Activated CD4-positive, alpha-beta memory T cell treated with anti-CD3 and anti-CD28 coated beads for 36 hours (primary cell): ENCODE measurements at regions not wholly inside any gene's neighbourhood (a gene's known extent, or its start where the extent isn't known, plus 50 kb on each side); places are given as distances from the start of the nearest gene placed in this dataset.
"Not testable (repeated sequence)": the region's sequence is repeated elsewhere in the genome, so short reads cannot be mapped to it uniquely, and the experiment has no call there.

Source experiments
- CTCF ChIA-PET: fragments of 350-600 bp; sonication (Branson Sonifier 250); formaldehyde crosslinking; loops from one replicate; lab custom pipeline; 2021; ENCODE audit warnings: antibody characterized with exemption, inconsistent platforms; lab: Charles Lee
- POLR2A ChIA-PET: fragments of 350-600 bp; sonication (Branson Sonifier 250); formaldehyde crosslinking; loops from one replicate; lab custom pipeline; 2021; ENCODE audit warnings: antibody characterized with exemption; lab: Charles Lee
- DNase-seq: peaks from one replicate; pipeline ENCODE4 v3.0.0-alpha.2; 2020
- H3K27ac Mint-ChIP-seq: one replicate; pipeline ENCODE4 v1.8.0; 2021; ENCODE audit warnings: mixed read lengths
- H3K27me3 Mint-ChIP-seq: one replicate; pipeline ENCODE4 v1.8.0; 2021; ENCODE audit warnings: mixed read lengths
- H3K36me3 Mint-ChIP-seq: one replicate; pipeline ENCODE4 v1.8.0; 2021; ENCODE audit warnings: mixed read lengths
- H3K4me1 Mint-ChIP-seq: one replicate; pipeline ENCODE4 v1.8.0; 2021; ENCODE audit warnings: low read depth, mixed read lengths
- H3K4me3 Mint-ChIP-seq: one replicate; pipeline ENCODE4 v1.8.0; 2021; ENCODE audit warnings: mild to moderate bottlenecking, mixed read lengths
- H3K9me3 Mint-ChIP-seq: one replicate; pipeline ENCODE4 v1.8.0; 2021; ENCODE audit warnings: mixed read lengths
- intact Hi-C: fragments of 100-400 bp; cut with micrococcal nuclease; formaldehyde crosslinking; loops from one replicate; pipeline ENCODE4 v1.15.1; 2023

DNA sequence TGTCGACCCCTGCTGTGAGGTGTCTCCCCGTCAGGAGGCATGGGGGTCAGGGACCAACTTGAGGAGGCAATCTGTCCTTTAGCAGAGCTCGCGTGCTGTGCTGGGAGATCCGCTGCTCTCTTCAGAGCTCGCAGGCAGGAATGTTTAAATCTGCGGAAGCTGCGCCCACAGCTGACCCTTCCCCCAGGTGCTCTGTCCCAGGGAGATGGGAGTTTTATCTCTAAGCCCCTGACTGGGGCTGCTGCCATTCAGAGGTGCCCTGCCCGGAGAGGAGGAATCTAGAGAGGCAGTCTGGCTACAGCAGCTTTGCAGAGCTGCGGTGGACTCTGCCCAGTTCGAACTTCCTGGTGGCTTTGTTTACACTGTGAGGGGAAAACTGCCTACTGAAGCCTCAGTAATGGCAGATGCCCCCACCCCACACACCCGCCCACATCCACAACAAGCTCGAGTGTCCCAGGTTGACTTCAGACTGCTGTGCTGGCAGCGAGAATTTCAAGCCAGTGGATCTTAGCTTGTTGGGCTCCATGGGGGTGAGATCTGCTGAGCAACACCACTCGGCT is 133.1 kb downstream of the CENPC start:
- intact Hi-C loops, POLR2A ChIA-PET, H3K27ac Mint-ChIP-seq, H3K27me3 Mint-ChIP-seq, H3K4me3 Mint-ChIP-seq, H3K4me1 Mint-ChIP-seq, H3K36me3 Mint-ChIP-seq, DNase-seq: not testable (repeated sequence)
- H3K9me3 Mint-ChIP-seq = peaks cover 18% of the 10 kb centered on the region
- CTCF ChIA-PET = interaction anchor here (0.7 to 1.0 kb wide), 2 partner anchors 16 to 20 kb away, joined by 3 read pairs; no protein-coding TSS in a partner anchor

- Mint-ChIP-seq H3K4me3 (no peak overlapping the region), H3K27me3 (no peaks in the 10 kb centered on the region), H3K36me3 (no peaks in the 10 kb centered on the region), H3K9me3 (peaks cover 14% of the 10 kb centered on the region), H3K4me1 (no peaks in the 10 kb centered on the region), H3K27ac (no peak overlapping the region)
- no peak for DNase-seq
- CTCF ChIA-PET = interaction anchor here (1.0 to 1.2 kb wide), 2 partner anchors 10 to 11 kb away, joined by 3 to 4 read pairs; no protein-coding TSS in a partner anchor
- POLR2A ChIA-PET = no interaction called here
- intact Hi-C loops = no loop called here
These were observed 142.0 kb downstream of the CENPC start for GRCh38 chr4:67403342-67403741.

GRCh38 chr4:67401902-67402301 is 143.4 kb downstream of the CENPC start:
- Mint-ChIP-seq H3K9me3 (peaks cover 4% of the 10 kb centered on the region), H3K4me3 (no peak overlapping the region), H3K36me3 (no peaks in the 10 kb centered on the region), H3K4me1 (no peaks in the 10 kb centered on the region), H3K27ac (no peak overlapping the region), H3K27me3 (no peaks in the 10 kb centered on the region)
- intact Hi-C loops = no loop called here
- ChIA-PET CTCF (interaction anchor here (1.0 kb wide), 1 partner anchor 9 kb away, joined by 3 read pairs; no protein-coding TSS in a partner anchor), POLR2A (no interaction called here)
- no peak for DNase-seq

DNA sequence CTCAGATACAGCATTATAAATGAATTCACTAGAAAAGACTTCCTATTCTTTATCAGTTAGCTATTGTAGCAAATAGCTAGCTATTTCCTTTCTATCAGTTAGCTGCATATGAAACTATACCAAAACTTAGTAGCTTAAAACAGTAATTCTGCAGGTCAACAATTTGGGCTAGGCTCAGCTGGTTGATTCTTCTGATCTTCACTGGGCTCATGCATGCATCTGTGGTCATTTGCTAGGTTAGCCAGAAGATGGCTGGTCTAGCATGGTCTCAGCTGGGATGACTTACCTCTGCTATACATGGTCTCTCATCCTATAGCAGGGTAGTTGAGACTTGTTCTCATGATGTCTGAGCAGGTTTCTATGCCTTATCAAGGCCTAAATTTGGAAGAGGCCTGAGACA is 147.4 kb downstream of the CENPC start:
- POLR2A ChIA-PET = no interaction called here
- no peaks in the 10 kb centered on the region for H3K36me3 Mint-ChIP-seq
- intact Hi-C loops = no loop called here
- DNase-seq = no peak
- no peak overlapping the region for H3K4me3 Mint-ChIP-seq
- no peaks in the 10 kb centered on the region for H3K27me3 Mint-ChIP-seq
- H3K4me1 Mint-ChIP-seq = no peaks in the 10 kb centered on the region
- no peak overlapping the region for H3K27ac Mint-ChIP-seq
- CTCF ChIA-PET = interaction anchor here (0.8 kb wide), 1 partner anchor 49 kb away, joined by 3 read pairs; no protein-coding TSS in a partner anchor
- H3K9me3 Mint-ChIP-seq = no peaks in the 10 kb centered on the region

- POLR2A ChIA-PET = no interaction called here
- intact Hi-C loops = no loop called here
- CTCF ChIA-PET = interaction anchor here (0.7 kb wide), 1 partner anchor 310 kb away, joined by 3 read pairs; no protein-coding TSS in a partner anchor
- DNase-seq = no peak
- Mint-ChIP-seq H3K4me3 (no peak overlapping the region), H3K9me3 (no peaks in the 10 kb centered on the region), H3K27me3 (no peaks in the 10 kb centered on the region), H3K36me3 (no peaks in the 10 kb centered on the region), H3K4me1 (no peaks in the 10 kb centered on the region), H3K27ac (no peak overlapping the region)
These were observed 148.3 kb downstream of the CENPC start for GRCh38 chr4:67397031-67397430.

DNA sequence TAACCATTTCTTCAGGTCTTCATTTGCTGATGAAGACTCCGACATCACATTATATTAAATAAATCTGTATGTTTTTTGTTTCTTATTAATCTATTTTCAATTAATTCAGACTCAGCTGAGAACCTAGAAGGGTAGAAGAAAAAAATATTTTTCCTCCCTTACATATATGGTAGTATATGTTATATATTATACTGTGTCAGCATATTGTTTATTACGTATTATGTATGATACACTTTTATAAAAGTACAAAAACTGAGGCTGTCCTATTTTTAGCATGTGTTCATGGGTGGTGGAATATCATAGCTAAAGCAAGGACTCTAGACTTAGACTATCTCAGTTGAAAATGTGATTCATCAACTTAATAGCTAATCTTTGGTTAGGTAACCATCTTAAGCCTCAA is 149.3 kb downstream of the CENPC start:
- H3K36me3 Mint-ChIP-seq = no peaks in the 10 kb centered on the region
- H3K4me3 Mint-ChIP-seq = no peak overlapping the region
- intact Hi-C loops = no loop called here
- no peaks in the 10 kb centered on the region for H3K27me3 Mint-ChIP-seq
- H3K27ac Mint-ChIP-seq = no peak overlapping the region
- no peaks in the 10 kb centered on the region for H3K9me3 Mint-ChIP-seq
- ChIA-PET POLR2A (no interaction called here), CTCF (interaction anchor here (0.8 to 1.0 kb wide), 4 partner anchors 14 to 308 kb away, joined by 3 to 4 read pairs (median 4); no protein-coding TSS in a partner anchor)
- H3K4me1 Mint-ChIP-seq = no peaks in the 10 kb centered on the region
- no peak for DNase-seq

DNA sequence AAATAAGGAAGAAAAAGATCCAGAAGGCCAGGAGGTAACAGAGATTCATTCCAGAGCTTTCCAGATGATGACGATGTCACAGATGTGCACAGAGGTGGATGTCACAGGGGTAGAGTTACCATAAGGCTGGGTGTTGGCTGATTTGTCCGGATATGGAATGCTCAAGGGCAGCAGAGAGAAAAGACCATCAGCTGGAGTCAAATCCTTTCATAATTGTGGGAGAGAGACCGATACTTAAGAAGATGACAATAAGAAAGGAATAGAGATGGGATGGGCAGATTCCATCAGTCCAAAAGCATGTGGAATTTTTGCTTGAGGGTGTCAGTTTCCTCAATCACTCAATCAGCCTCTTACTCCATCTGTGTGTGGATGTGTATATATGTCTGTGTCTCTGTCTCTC is 150.4 kb downstream of the CENPC start:
- intact Hi-C loops = no loop called here
- no peak overlapping the region for H3K27ac Mint-ChIP-seq
- no peaks in the 10 kb centered on the region for H3K27me3 Mint-ChIP-seq
- DNase-seq = no peak
- CTCF ChIA-PET = interaction anchor here (0.7 to 0.8 kb wide), 2 partner anchors 13 to 532 kb away, joined by 3 read pairs; no protein-coding TSS in a partner anchor
- H3K36me3 Mint-ChIP-seq = no peaks in the 10 kb centered on the region
- no peak overlapping the region for H3K4me3 Mint-ChIP-seq
- no peaks in the 10 kb centered on the region for H3K4me1 Mint-ChIP-seq
- H3K9me3 Mint-ChIP-seq = no peaks in the 10 kb centered on the region
- POLR2A ChIA-PET = no interaction called here

DNA sequence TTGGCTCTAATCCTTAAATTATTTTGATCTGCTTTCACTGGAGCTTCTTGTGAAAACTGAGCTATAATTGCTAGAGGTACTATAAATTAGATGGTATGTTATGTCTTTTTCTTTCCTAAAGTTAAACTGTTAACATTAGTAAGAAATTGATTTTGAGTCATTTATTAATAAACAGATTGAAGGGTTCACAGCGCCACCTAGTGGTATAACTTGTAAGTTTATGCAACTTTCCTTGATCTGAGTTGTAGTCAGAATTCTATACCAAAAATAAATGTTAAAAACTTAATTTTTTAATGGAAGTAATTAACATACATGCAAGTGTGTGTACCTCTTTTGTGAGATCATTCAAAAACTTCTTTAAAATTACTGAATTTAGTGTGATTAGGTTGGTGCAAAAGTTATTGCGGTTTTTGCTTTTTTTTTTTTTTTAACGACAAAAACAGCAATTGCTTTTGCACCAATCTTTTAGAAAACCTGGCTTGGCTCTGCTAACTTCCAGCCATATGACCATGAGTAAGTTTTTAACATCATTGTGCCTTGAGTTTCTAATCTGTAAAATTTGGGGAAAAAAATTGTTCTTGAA is 151.5 kb downstream of the CENPC start:
- intact Hi-C loops = no loop called here
- no peaks in the 10 kb centered on the region for H3K4me1 Mint-ChIP-seq

DNA sequence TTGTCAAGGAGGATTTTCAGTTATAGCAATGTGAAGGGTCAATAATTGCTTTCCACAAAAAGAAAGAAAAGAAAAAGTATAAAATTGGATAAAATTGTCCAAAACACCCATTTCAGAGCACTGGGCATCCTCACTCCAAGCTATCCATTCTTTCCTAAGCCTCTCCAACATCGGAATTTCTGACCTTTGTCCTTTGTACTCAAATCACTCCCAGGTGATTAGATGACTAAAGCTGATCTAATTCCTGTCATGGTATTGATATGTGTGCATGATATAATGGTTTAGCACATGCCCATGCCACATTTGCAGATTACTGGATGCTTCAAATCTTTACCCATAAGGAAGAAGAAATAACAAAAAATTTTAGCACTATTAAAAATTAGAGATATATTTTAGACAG is 152.3 kb downstream of the CENPC start:
- CTCF ChIA-PET = interaction anchor here (0.6 to 1.9 kb wide), 12 partner anchors 8 to 305 kb away, joined by 3 to 5 read pairs (median 3); no protein-coding TSS in a partner anchor
- H3K36me3 Mint-ChIP-seq = no peaks in the 10 kb centered on the region

More for the DNA sequence above, 151.5 kb downstream of the CENPC start:
- no peaks in the 10 kb centered on the region for H3K36me3 Mint-ChIP-seq
- no peaks in the 10 kb centered on the region for H3K27me3 Mint-ChIP-seq
- DNase-seq = no peak
- CTCF ChIA-PET = interaction anchor here (0.6 to 1.9 kb wide), 9 partner anchors 9 to 306 kb away, joined by 3 to 5 read pairs (median 4); no protein-coding TSS in a partner anchor
- H3K4me3 Mint-ChIP-seq = no peak overlapping the region
- H3K9me3 Mint-ChIP-seq = no peaks in the 10 kb centered on the region
- H3K27ac Mint-ChIP-seq = no peak overlapping the region
- POLR2A ChIA-PET = no interaction called here

GRCh38 chr4:67381406-67381804 is 163.9 kb downstream of the CENPC start:
- H3K9me3 Mint-ChIP-seq, H3K4me3 Mint-ChIP-seq, H3K27ac Mint-ChIP-seq, CTCF ChIA-PET, H3K27me3 Mint-ChIP-seq, intact Hi-C loops, POLR2A ChIA-PET, H3K36me3 Mint-ChIP-seq, H3K4me1 Mint-ChIP-seq, DNase-seq: not testable (repeated sequence)

More for the DNA sequence above, 152.3 kb downstream of the CENPC start:
- Mint-ChIP-seq H3K9me3 (no peaks in the 10 kb centered on the region), H3K4me1 (no peaks in the 10 kb centered on the region), H3K27ac (no peak overlapping the region), H3K27me3 (no peaks in the 10 kb centered on the region), H3K4me3 (no peak overlapping the region)
- intact Hi-C loops = no loop called here
- no peak for DNase-seq
- POLR2A ChIA-PET = no interaction called here

DNA sequence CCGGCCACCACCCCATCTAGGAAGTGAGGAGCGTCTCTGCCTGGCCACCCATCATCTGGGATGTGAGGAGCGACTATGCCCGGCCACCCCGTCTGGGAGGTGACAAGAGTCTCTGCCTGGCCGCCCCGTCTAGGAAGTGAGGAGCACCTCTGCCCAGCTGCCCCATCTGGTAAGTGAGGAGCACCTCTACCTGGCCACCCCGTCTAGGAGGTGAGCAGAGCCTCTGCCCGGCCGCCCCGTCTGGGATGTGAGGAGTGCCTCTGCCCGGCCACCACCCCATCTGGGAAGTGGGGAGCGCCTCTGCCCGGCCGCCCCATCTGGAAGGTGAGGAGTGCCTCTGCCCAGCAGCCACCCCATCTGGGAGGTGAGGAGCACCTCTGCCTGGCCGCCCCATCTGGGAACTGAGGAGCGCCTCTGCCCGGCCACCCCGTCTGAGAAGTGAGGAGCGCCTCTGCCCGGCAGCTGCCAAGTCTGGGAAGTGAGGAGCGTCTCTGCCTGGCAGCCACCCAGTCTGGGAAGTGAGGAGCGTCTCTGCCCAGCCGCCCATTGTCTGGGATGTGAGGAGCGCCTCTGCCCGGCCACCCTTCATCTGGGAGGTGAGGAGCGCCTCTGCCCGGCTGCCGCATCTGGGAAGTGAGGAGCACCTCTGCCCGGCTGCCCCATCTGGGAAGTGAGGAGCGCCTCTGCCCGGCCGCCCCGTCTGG is 164.4 kb downstream of the CENPC start:
- not testable (repeated sequence) for H3K4me3 Mint-ChIP-seq, DNase-seq, H3K36me3 Mint-ChIP-seq

GRCh38 chr4:67380154-67380553 is 165.1 kb downstream of the CENPC start:
- no peak overlapping the region for H3K4me3 Mint-ChIP-seq
- intact Hi-C loops = no loop called here
- ChIA-PET CTCF (interaction anchor here (0.7 kb wide), 1 partner anchor 197 kb away, joined by 3 read pairs; no protein-coding TSS in a partner anchor), POLR2A (no interaction called here)
- no peaks in the 10 kb centered on the region for H3K36me3 Mint-ChIP-seq
- H3K4me1 Mint-ChIP-seq = no peaks in the 10 kb centered on the region
- H3K27me3 Mint-ChIP-seq = no peaks in the 10 kb centered on the region
- H3K9me3 Mint-ChIP-seq = peaks cover 3% of the 10 kb centered on the region
- no peak for DNase-seq
- no peak overlapping the region for H3K27ac Mint-ChIP-seq

More for the DNA sequence above, 164.4 kb downstream of the CENPC start:
- H3K4me1 Mint-ChIP-seq, intact Hi-C loops, H3K27me3 Mint-ChIP-seq, H3K27ac Mint-ChIP-seq, H3K9me3 Mint-ChIP-seq, POLR2A ChIA-PET: not testable (repeated sequence)
- CTCF ChIA-PET = interaction anchor here (0.7 kb wide), 1 partner anchor 197 kb away, joined by 3 read pairs; no protein-coding TSS in a partner anchor
